ENCODE measurements at regions not wholly inside any gene's neighbourhood (a gene's known extent, or its start where the extent isn't known, plus 50 kb on each side); places are given as distances from the start of the nearest gene placed in this dataset.

- H2AFZ ChIP-seq (ENCODE audit: low read depth, low read length) = no peak overlapping the region
- no peak overlapping the region for H3K27ac ChIP-seq (ENCODE audit: insufficient read depth, low read depth, low read length)
- no peaks in the 10 kb centered on the region for H3K9me1 ChIP-seq (replicated peaks; ENCODE audit: control insufficient read depth, extremely low read depth, insufficient read depth, low read length)
- no peaks in the 10 kb centered on the region for H3K4me1 ChIP-seq (ENCODE audit: control insufficient read depth, extremely low read depth, insufficient read depth, low read length)
- H3K36me3 ChIP-seq (ENCODE audit: control insufficient read depth in 2 of 2, extremely low read depth in 1 of 2, insufficient read depth in 2 of 2, low read length in 2 of 2) = no peaks in the 10 kb centered on the region
- H3K4me2 ChIP-seq (ENCODE audit: insufficient read depth, low read length) = no peak overlapping the region
- H4K20me1 ChIP-seq (replicated peaks; ENCODE audit: control insufficient read depth, extremely low read depth, insufficient read depth, low read length) = no peaks in the 10 kb centered on the region
- TF ChIP-seq JUN (IDR thresholded peaks at IDR 0.05; ENCODE audit: borderline replicate concordance, insufficient read depth, insufficient read length, low read depth) (no peak), MAX (IDR thresholded peaks at IDR 0.05; ENCODE audit: insufficient read depth, insufficient read length) (no peak), POLR2A (IDR thresholded peaks at IDR 0.05; ENCODE audit: low read depth, low read length) (no peak), FOS (IDR thresholded peaks at IDR 0.05; ENCODE audit: borderline replicate concordance, insufficient read depth, low read length) (no peak), POLR2AphosphoS5 (IDR thresholded peaks at IDR 0.05; ENCODE audit: insufficient read depth, low read depth, low read length) (no peak), MYC (IDR thresholded peaks at IDR 0.05; ENCODE audit: low read depth, low read length) (no peak)
- no peak overlapping the region for H3K4me3 ChIP-seq (replicated peaks in 1 of 3; ENCODE audit: insufficient read depth in 1 of 3, low read depth in 1 of 3, low read length in 3 of 3)
- BruUV-seq (replicated peaks) = no TSS peak
- H3K27me3 ChIP-seq (ENCODE audit: control insufficient read depth in 2 of 2, insufficient read depth in 2 of 2, low read length in 2 of 2) = no peaks in the 10 kb centered on the region
- H3K9ac ChIP-seq (replicated peaks; ENCODE audit: extremely low read depth, insufficient read depth, low read length) = no peak overlapping the region
- intact Hi-C loops (cut with micrococcal nuclease) (no loop called here), dilution Hi-C loops (cut with MboI; ENCODE audit: extremely low pct_ligation_motif_present, low sequenced_read_pairs) (no loop called here)
- ChIA-PET CTCF (no interaction called here), POLR2A (no interaction called here)
- FAIRE-seq = no peak
- DNase-seq (ENCODE audit: low read depth, low spot score) = no peak
- no peaks in the 10 kb centered on the region for H3K79me2 ChIP-seq (ENCODE audit: control insufficient read depth, insufficient read depth, low read length)
- H3K9me3 ChIP-seq (replicated peaks; ENCODE audit: control insufficient read depth, insufficient read depth, low read length) = no peaks in the 10 kb centered on the region
Measured at GRCh38 chr4:135225551-135225950, 1024.0 kb upstream of the PABPC4L start.

- Histone ChIP-seq H3K9ac (replicated peaks; ENCODE audit: extremely low read depth, insufficient read depth, low read length) (no peak overlapping the region), H3K4me3 (replicated peaks in 1 of 3; ENCODE audit: insufficient read depth in 1 of 3, low read depth in 1 of 3, low read length in 3 of 3) (no peak overlapping the region), H3K4me2 (ENCODE audit: insufficient read depth, low read length) (no peak overlapping the region), H3K27me3 (ENCODE audit: control insufficient read depth in 2 of 2, insufficient read depth in 2 of 2, low read length in 2 of 2) (no peaks in the 10 kb centered on the region), H3K79me2 (ENCODE audit: control insufficient read depth, insufficient read depth, low read length) (no peaks in the 10 kb centered on the region), H3K9me1 (replicated peaks; ENCODE audit: control insufficient read depth, extremely low read depth, insufficient read depth, low read length) (no peaks in the 10 kb centered on the region), H3K36me3 (ENCODE audit: control insufficient read depth in 2 of 2, extremely low read depth in 1 of 2, insufficient read depth in 2 of 2, low read length in 2 of 2) (no peaks in the 10 kb centered on the region), H2AFZ (ENCODE audit: low read depth, low read length) (no peak overlapping the region), H3K27ac (ENCODE audit: insufficient read depth, low read depth, low read length) (no peak overlapping the region), H4K20me1 (replicated peaks; ENCODE audit: control insufficient read depth, extremely low read depth, insufficient read depth, low read length) (no peaks in the 10 kb centered on the region), H3K9me3 (replicated peaks; ENCODE audit: control insufficient read depth, insufficient read depth, low read length) (no peaks in the 10 kb centered on the region), H3K4me1 (ENCODE audit: control insufficient read depth, extremely low read depth, insufficient read depth, low read length) (no peaks in the 10 kb centered on the region)
- TF ChIP-seq MYC (IDR thresholded peaks at IDR 0.05; ENCODE audit: low read depth, low read length) (no peak), GATA2 (IDR thresholded peaks at IDR 0.05; ENCODE audit: insufficient read depth, insufficient read length, low read depth, low read length) (no peak), MAX (IDR thresholded peaks at IDR 0.05; ENCODE audit: insufficient read depth, insufficient read length) (no peak), POLR2A (IDR thresholded peaks at IDR 0.05; ENCODE audit: low read depth, low read length) (no peak), EZH2 (IDR thresholded peaks at IDR 0.05; ENCODE audit: borderline replicate concordance, low read depth, low read length, severe bottlenecking) (no peak), CTCF (IDR thresholded peaks at IDR 0.05; ENCODE audit: extremely low read depth in 1 of 2, insufficient read depth in 1 of 2, low read depth in 1 of 2, low read length in 2 of 2) (no peak), JUN (IDR thresholded peaks at IDR 0.05; ENCODE audit: borderline replicate concordance, insufficient read depth, insufficient read length, low read depth) (no peak), FOS (IDR thresholded peaks at IDR 0.05; ENCODE audit: borderline replicate concordance, insufficient read depth, low read length) (no peak), POLR2AphosphoS5 (IDR thresholded peaks at IDR 0.05; ENCODE audit: insufficient read depth, low read depth, low read length) (no peak)
- ChIA-PET CTCF (interaction anchor here (1.4 kb wide), 1 partner anchor 14 kb away, joined by 3 read pairs; no protein-coding TSS in a partner anchor), POLR2A (no interaction called here)
- dilution Hi-C loops (cut with MboI; ENCODE audit: extremely low pct_ligation_motif_present, low sequenced_read_pairs) (no loop called here), intact Hi-C loops (cut with micrococcal nuclease) (no loop called here)
- no TSS peak for BruUV-seq (replicated peaks)
- FAIRE-seq = no peak
- no peak for DNase-seq (ENCODE audit: low read depth, low spot score)
Measured at GRCh38 chr4:135210341-135210740, 1008.8 kb upstream of the PABPC4L start.
